K562 (cell line): ENCODE measurements at regions not wholly inside any gene's neighbourhood (a gene's known extent, or its start where the extent isn't known, plus 50 kb on each side); places are given as distances from the start of the nearest gene placed in this dataset.

Experiments
- ATAC-seq: fragments of 200-7000 bp; cut with Tn5 transposase; 3 replicates; pipeline ENCODE4 v1.9.1; 2020; ENCODE audit warnings: moderate library complexity
- BruUV-seq: library from RNA; stranded (reverse); fragments of 400-500 nt; replicated peaks from 2 replicates; lab custom pipeline; 2021; lab: Mats Ljungman, UMichigan
- CTCF ChIA-PET: fragments of 300-600 bp; formaldehyde crosslinking; extraction: SDS; loops from one replicate; lab custom pipeline; 2021; ENCODE audit warnings: low intra/inter-chr PET ratio; lab: Yijun Ruan, JAX
- POLR2A ChIA-PET: fragments of 300-600, 350-650 bp; sonication (Branson Sonifier 250); formaldehyde crosslinking; extraction: SDS; loops from one replicate; lab custom pipeline; 2021; ENCODE audit warnings: antibody characterized with exemption, inconsistent platforms; lab: Yijun Ruan, JAX
- DNase-seq, 4 experiments: peaks; one replicate each; pipeline versions ENCODE4 v3.0.0 to v3.0.0-alpha.2; 2011 to 2018; ENCODE audit warnings: low spot score in 3 of 4, mixed read lengths in 3 of 4; ENCODE audit errors: extremely low read depth in 1 of 4
- FAIRE-seq: peaks from 2 replicates; lab custom pipeline; 2011; peaks lifted over from hg19 to GRCh38; lab: Jason Lieb, UNC
- H2AFZ ChIP-seq: 2 replicates; pipeline ENCODE4 v1.6.0; 2011; ENCODE audit warnings: low read depth, low read length, control low read depth, inconsistent platforms
- H3K27ac ChIP-seq: fragments of 200-600 bp; 3 replicates; pipeline ENCODE4 v1.8.0; 2011; ENCODE audit warnings: low read depth, mild to moderate bottlenecking, control low read depth, inconsistent platforms, low read length, moderate library complexity, mixed read lengths; ENCODE audit errors: extremely low read depth
- H3K27me3 ChIP-seq, 2 experiments: fragments of 300-600 bp in 1 of 2; 2 replicates in 1 of 2; 3 replicates in 1 of 2; pipeline versions ENCODE4 v1.6.0 to v1.8.0; 2011; ENCODE audit warnings: inconsistent platforms in 2 of 2, low read length in 2 of 2, mild to moderate bottlenecking in 1 of 2, mixed read lengths in 1 of 2, moderate library complexity in 1 of 2; ENCODE audit not compliant: control insufficient read depth in 2 of 2, insufficient read depth in 2 of 2
- H3K36me3 ChIP-seq: fragments of 300-600 bp; 3 replicates; pipeline ENCODE4 v1.8.0; 2011; ENCODE audit warnings: mild to moderate bottlenecking, low read length, inconsistent platforms; ENCODE audit not compliant: control insufficient read depth, insufficient read depth
- H3K4me1 ChIP-seq, 2 experiments: fragments of 200-600 bp in 1 of 2; replicated peaks in 1 of 2; 2 replicates in 1 of 2; 3 replicates in 1 of 2; pipeline versions ENCODE4 v1.5.1 to v1.8.0; 2011; ENCODE audit warnings: inconsistent platforms in 2 of 2, low read length in 2 of 2, mild to moderate bottlenecking in 1 of 2, mixed read lengths in 1 of 2, moderate library complexity in 1 of 2; ENCODE audit not compliant: control insufficient read depth in 2 of 2, insufficient read depth in 2 of 2
- H3K4me2 ChIP-seq: 2 replicates; pipeline ENCODE4 v1.6.1; 2011; ENCODE audit warnings: low read length, control low read depth, inconsistent platforms, mixed read lengths; ENCODE audit not compliant: insufficient read depth
- H3K4me3 ChIP-seq: fragments of 200-600 bp; sonication (generic), shearing (Covaris generic); 2 replicates; pipeline ENCODE4 v1.5.1; 2016; ENCODE audit warnings: control low read depth, inconsistent platforms
- H3K79me2 ChIP-seq: fragments of 200-600 bp; 3 replicates; pipeline ENCODE4 v1.8.0; 2011; ENCODE audit warnings: low read length, inconsistent platforms; ENCODE audit not compliant: control insufficient read depth, insufficient read depth
- H3K9ac ChIP-seq, 2 experiments: 2 replicates each; pipeline versions ENCODE4 v1.6.0 to v1.6.1; 2011; ENCODE audit warnings: low read depth in 2 of 2, low read length in 2 of 2, control low read depth in 1 of 2, inconsistent platforms in 1 of 2, mild to moderate bottlenecking in 1 of 2, mixed read lengths in 1 of 2; ENCODE audit not compliant: insufficient read depth in 1 of 2
- H3K9me1 ChIP-seq: one replicate; pipeline ENCODE4 v1.6.0; 2011; ENCODE audit warnings: inconsistent platforms, mild to moderate bottlenecking, low read length, moderate library complexity; ENCODE audit not compliant: control insufficient read depth, insufficient read depth
- H3K9me3 ChIP-seq: replicated peaks from 2 replicates; pipeline ENCODE4 v1.5.1; 2011; ENCODE audit warnings: low read depth, low read length, inconsistent platforms; ENCODE audit not compliant: control insufficient read depth, insufficient read depth
- H4K20me1 ChIP-seq: replicated peaks from 2 replicates; pipeline ENCODE4 v1.6.1; 2011; ENCODE audit warnings: low read length, inconsistent platforms, mixed read lengths; ENCODE audit not compliant: control insufficient read depth, insufficient read depth
- ATF7 ChIP-seq: fragments of 450-650 bp; IDR thresholded peaks from 2 replicates; pipeline ENCODE4 v1.7.1; 2014; ENCODE audit warnings: mild to moderate bottlenecking, moderate library complexity
- CREM ChIP-seq: IDR thresholded peaks from 2 replicates; pipeline ENCODE4 v1.6.1; 2014; ENCODE audit warnings: antibody characterized with exemption, low read depth
- ETV5 ChIP-seq: sonication (generic); formaldehyde crosslinking; IDR thresholded peaks from 2 replicates; pipeline ENCODE4 v1.4.0; 2020; ENCODE audit warnings: low read depth, mild to moderate bottlenecking, missing genetic modification reagents
- FOXP1 ChIP-seq: sonication (generic); formaldehyde crosslinking; IDR thresholded peaks from 2 replicates; pipeline ENCODE4 v1.8.0; 2022; ENCODE audit warnings: mild to moderate bottlenecking, missing genetic modification reagents
- PATZ1 ChIP-seq: fragments of 250-450 bp; sonication (Bioruptor Pico); IDR thresholded peaks from 2 replicates; pipeline ENCODE4 v1.5.0; 2020; ENCODE audit warnings: mild to moderate bottlenecking, borderline replicate concordance
- PHF20 ChIP-seq: fragments of 450-650 bp; IDR thresholded peaks from 2 replicates; pipeline ENCODE4 v1.6.1; 2018; ENCODE audit not compliant: partially characterized antibody
- POLR2A ChIP-seq: fragments of 450-650 bp; conservative IDR thresholded peaks from 2 replicates; pipeline ENCODE4 v1.6.1; 2016
- SUPT5H ChIP-seq: fragments of 450-650 bp; IDR thresholded peaks from 2 replicates; pipeline ENCODE4 v1.6.1; 2016
- THRB ChIP-seq: fragments of 450-650 bp; formaldehyde crosslinking; conservative IDR thresholded peaks from 2 replicates; pipeline ENCODE4 v1.4.0; 2022; ENCODE audit warnings: mild to moderate bottlenecking, missing genetic modification characterization
- ZNF184 ChIP-seq: sonication (generic); formaldehyde crosslinking; IDR thresholded peaks from 2 replicates; pipeline ENCODE4 v1.5.0; 2020; ENCODE audit warnings: missing genetic modification reagents
- WGBS: fragments of 100-300 bp; shearing (Covaris generic); methylation state at CpG from one replicate; pipeline ENCODE4 v1.1.6; 2016; ENCODE audit warnings: low coverage, mixed read lengths; ENCODE audit not compliant: insufficient coverage; ENCODE audit errors: missing lambda C conversion rate; 5-methylcytosine and 5-hydroxymethylcytosine counted together
- in situ Hi-C: fragments of 300-500 bp; cut with MboI; formaldehyde crosslinking; loops from 4 replicates; pipeline ENCODE4 v1.15.0; 2018; ENCODE audit warnings: inconsistent platforms, mixed read lengths
- intact Hi-C: fragments of 100-400 bp; cut with micrococcal nuclease; formaldehyde crosslinking; loops from 2 replicates; pipeline ENCODE4 v1.14.2; 2022
- TF ChIP-seq, protein P1 (sequence below): sonication (generic); formaldehyde crosslinking; IDR thresholded peaks from 2 replicates; pipeline ENCODE4 v1.8.1; 2023; ENCODE audit warnings: mild to moderate bottlenecking, missing genetic modification reagents

DNA sequence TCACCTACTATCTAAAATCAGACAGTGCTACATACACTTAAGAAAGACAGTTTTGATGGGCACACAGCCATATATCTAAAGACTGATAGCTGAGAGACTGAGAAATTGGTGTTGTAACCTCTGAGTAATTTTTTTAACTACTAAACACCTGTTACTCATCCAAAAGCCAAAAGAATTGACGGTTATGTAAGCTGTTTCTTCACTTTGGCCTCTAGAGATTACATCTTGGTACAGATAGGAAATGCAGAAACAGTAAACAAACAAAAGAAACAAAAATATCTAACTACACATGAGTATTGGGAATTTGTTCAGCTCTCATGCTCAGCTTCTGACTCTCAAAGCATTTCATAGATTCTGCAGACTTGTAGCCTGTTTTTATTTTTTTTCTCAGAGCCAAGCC, 152.1 kb upstream of the GAS1 start:
- WGBS: 0% methylated on average over 1 of the region's 1 CpG

More for the DNA sequence above, 152.1 kb upstream of the GAS1 start:
- intact Hi-C loops (no loop called here), in situ Hi-C loops (no loop called here)
- no peak for FAIRE-seq
- Histone ChIP-seq H3K36me3 (no peaks in the 10 kb centered on the region), H3K27me3 (peaks cover 0 to 9% of the 10 kb centered on the region in 2 experiments; a peak in 1 of 5 replicates), H3K9ac (no peak overlapping the region), H3K9me1 (no peaks in the 10 kb centered on the region), H4K20me1 (no peaks in the 10 kb centered on the region), H2AFZ (no peak overlapping the region), H3K4me3 (no peak overlapping the region), H3K4me1 (no peaks in the 10 kb centered on the region), H3K27ac (no peak overlapping the region), H3K4me2 (no peak overlapping the region), H3K79me2 (no peaks in the 10 kb centered on the region), H3K9me3 (no peaks in the 10 kb centered on the region)
- ChIA-PET POLR2A (no interaction called here), CTCF (no interaction called here)
- no peak for TF ChIP-seq ETV5 (CRISPR knock-in tag)
- TF ChIP-seq PATZ1 (CRISPR knock-in tag): no peak
- TF ChIP-seq ZNF184 (CRISPR knock-in tag): no peak
- TF ChIP-seq PHF20: no peak
- TF ChIP-seq POLR2A: no peak
- no peak for TF ChIP-seq THRB
- no peak for TF ChIP-seq FOXP1
- no peak for TF ChIP-seq ATF7
- TF ChIP-seq, protein P1, sequence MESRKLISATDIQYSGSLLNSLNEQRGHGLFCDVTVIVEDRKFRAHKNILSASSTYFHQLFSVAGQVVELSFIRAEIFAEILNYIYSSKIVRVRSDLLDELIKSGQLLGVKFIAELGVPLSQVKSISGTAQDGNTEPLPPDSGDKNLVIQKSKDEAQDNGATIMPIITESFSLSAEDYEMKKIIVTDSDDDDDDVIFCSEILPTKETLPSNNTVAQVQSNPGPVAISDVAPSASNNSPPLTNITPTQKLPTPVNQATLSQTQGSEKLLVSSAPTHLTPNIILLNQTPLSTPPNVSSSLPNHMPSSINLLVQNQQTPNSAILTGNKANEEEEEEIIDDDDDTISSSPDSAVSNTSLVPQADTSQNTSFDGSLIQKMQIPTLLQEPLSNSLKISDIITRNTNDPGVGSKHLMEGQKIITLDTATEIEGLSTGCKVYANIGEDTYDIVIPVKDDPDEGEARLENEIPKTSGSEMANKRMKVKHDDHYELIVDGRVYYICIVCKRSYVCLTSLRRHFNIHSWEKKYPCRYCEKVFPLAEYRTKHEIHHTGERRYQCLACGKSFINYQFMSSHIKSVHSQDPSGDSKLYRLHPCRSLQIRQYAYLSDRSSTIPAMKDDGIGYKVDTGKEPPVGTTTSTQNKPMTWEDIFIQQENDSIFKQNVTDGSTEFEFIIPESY (CRISPR knock-in tag): no peak
- no peak for TF ChIP-seq CREM
- no peak for TF ChIP-seq SUPT5H
- BruUV-seq: no TSS peak
- no peak for DNase-seq
- ATAC-seq: no peak
